HEK293 (cell line): ENCODE measurements at regions not wholly inside any gene's neighbourhood (a gene's known extent, or its start where the extent isn't known, plus 50 kb on each side); places are given as distances from the start of the nearest gene placed in this dataset.

Experiments
- BCL11A ChIP-seq: fragments of 450-650 bp; formaldehyde crosslinking; IDR thresholded peaks from 2 replicates; pipeline ENCODE4 v1.5.1; 2016; ENCODE audit warnings: low read depth, missing biosample characterization, missing genetic modification characterization
- FEZF1 ChIP-seq: fragments of 450-650 bp; formaldehyde crosslinking; IDR thresholded peaks from 2 replicates; pipeline ENCODE4 v1.5.1; 2016; ENCODE audit warnings: missing biosample characterization, missing genetic modification characterization
- GLIS2 ChIP-seq: fragments of 450-650 bp; formaldehyde crosslinking; IDR thresholded peaks from 2 replicates; pipeline ENCODE4 v1.5.1; 2016; ENCODE audit warnings: missing biosample characterization, missing genetic modification characterization
- HOXD13 ChIP-seq: sonication (generic); formaldehyde crosslinking; IDR thresholded peaks from 2 replicates; pipeline ENCODE4 v1.8.0; 2022; ENCODE audit warnings: missing genetic modification reagents, borderline replicate concordance
- KLF17 ChIP-seq: fragments of 450-650 bp; formaldehyde crosslinking; IDR thresholded peaks from 2 replicates; pipeline ENCODE4 v1.5.1; 2016; ENCODE audit warnings: missing biosample characterization, missing genetic modification characterization
- KLF8 ChIP-seq: fragments of 450-650 bp; formaldehyde crosslinking; IDR thresholded peaks from 2 replicates; pipeline ENCODE4 v1.5.1; 2016; ENCODE audit warnings: missing biosample characterization, missing genetic modification characterization
- PRDM6 ChIP-seq: fragments of 450-650 bp; formaldehyde crosslinking; IDR thresholded peaks from 2 replicates; pipeline ENCODE4 v1.5.1; 2017; ENCODE audit warnings: missing biosample characterization, missing genetic modification characterization
- RBAK ChIP-seq: fragments of 450-650 bp; formaldehyde crosslinking; IDR thresholded peaks from 2 replicates; pipeline ENCODE4 v1.5.1; 2016; ENCODE audit warnings: missing biosample characterization, missing genetic modification characterization
- SALL2 ChIP-seq: fragments of 450-650 bp; formaldehyde crosslinking; IDR thresholded peaks from 2 replicates; pipeline ENCODE4 v1.5.0; 2017; ENCODE audit warnings: missing biosample characterization, mild to moderate bottlenecking, missing genetic modification characterization, borderline replicate concordance
- ZBTB17 ChIP-seq: fragments of 450-650 bp; formaldehyde crosslinking; IDR thresholded peaks from 2 replicates; pipeline ENCODE4 v1.5.1; 2016; ENCODE audit warnings: missing biosample characterization, missing genetic modification characterization
- ZFP3 ChIP-seq: fragments of 450-650 bp; formaldehyde crosslinking; IDR thresholded peaks from 2 replicates; pipeline ENCODE4 v1.5.1; 2016; ENCODE audit warnings: low read depth, missing biosample characterization, missing genetic modification characterization
- ZNF112 ChIP-seq: fragments of 450-650 bp; formaldehyde crosslinking; IDR thresholded peaks from 2 replicates; pipeline ENCODE4 v1.5.0; 2017; ENCODE audit warnings: missing biosample characterization, missing genetic modification characterization
- ZNF138 ChIP-seq: fragments of 450-650 bp; formaldehyde crosslinking; IDR thresholded peaks from 2 replicates; pipeline ENCODE4 v1.5.1; 2016; ENCODE audit warnings: missing biosample characterization, missing genetic modification characterization, borderline replicate concordance
- ZNF146 ChIP-seq: fragments of 450-650 bp; formaldehyde crosslinking; IDR thresholded peaks from 2 replicates; pipeline ENCODE4 v1.5.1; 2016; ENCODE audit warnings: missing biosample characterization, missing genetic modification characterization
- ZNF148 ChIP-seq: fragments of 450-650 bp; formaldehyde crosslinking; IDR thresholded peaks from 2 replicates; pipeline ENCODE4 v1.5.0; 2017; ENCODE audit warnings: missing biosample characterization, missing genetic modification characterization, borderline replicate concordance
- ZNF157 ChIP-seq: fragments of 450-650 bp; formaldehyde crosslinking; IDR thresholded peaks from 2 replicates; pipeline ENCODE4 v1.5.1; 2016; ENCODE audit warnings: missing biosample characterization, missing genetic modification characterization
- ZNF24 ChIP-seq: fragments of 450-650 bp; formaldehyde crosslinking; IDR thresholded peaks from 2 replicates; pipeline ENCODE4 v1.5.1; 2016; ENCODE audit warnings: missing biosample characterization, missing genetic modification characterization
- ZNF26 ChIP-seq: fragments of 450-650 bp; formaldehyde crosslinking; IDR thresholded peaks from 2 replicates; pipeline ENCODE4 v1.5.1; 2016; ENCODE audit warnings: missing biosample characterization, missing genetic modification characterization
- ZNF324 ChIP-seq: fragments of 450-650 bp; formaldehyde crosslinking; IDR thresholded peaks from 2 replicates; pipeline ENCODE4 v1.5.1; 2016; ENCODE audit warnings: missing biosample characterization, missing genetic modification characterization
- ZNF398 ChIP-seq: fragments of 450-650 bp; formaldehyde crosslinking; IDR thresholded peaks from 2 replicates; pipeline ENCODE4 v1.5.1; 2017; ENCODE audit warnings: missing biosample characterization, missing genetic modification characterization
- ZNF433 ChIP-seq: fragments of 450-650 bp; formaldehyde crosslinking; IDR thresholded peaks from 2 replicates; pipeline ENCODE4 v1.5.1; 2016; ENCODE audit warnings: missing biosample characterization, missing genetic modification characterization, low read depth
- ZNF548 ChIP-seq: fragments of 450-650 bp; formaldehyde crosslinking; IDR thresholded peaks from 2 replicates; pipeline ENCODE4 v1.5.1; 2016; ENCODE audit warnings: missing biosample characterization, missing genetic modification characterization
- ZNF549 ChIP-seq: fragments of 450-650 bp; IDR thresholded peaks from 2 replicates; pipeline ENCODE4 v1.5.1; 2018; ENCODE audit warnings: missing biosample characterization, missing genetic modification characterization, mild to moderate bottlenecking, inconsistent platforms, moderate library complexity
- ZNF560 ChIP-seq: fragments of 450-650 bp; formaldehyde crosslinking; IDR thresholded peaks from 2 replicates; pipeline ENCODE4 v1.5.1; 2017; ENCODE audit warnings: missing biosample characterization, missing genetic modification characterization, borderline replicate concordance
- ZNF561 ChIP-seq: fragments of 450-650 bp; IDR thresholded peaks from 2 replicates; pipeline ENCODE4 v1.5.1; 2018; ENCODE audit warnings: missing biosample characterization, missing genetic modification characterization, borderline replicate concordance
- ZNF585B ChIP-seq: fragments of 450-650 bp; formaldehyde crosslinking; IDR thresholded peaks from 2 replicates; pipeline ENCODE4 v1.5.1; 2016; ENCODE audit warnings: missing biosample characterization, missing genetic modification characterization
- ZNF624 ChIP-seq: fragments of 450-650 bp; formaldehyde crosslinking; IDR thresholded peaks from 2 replicates; pipeline ENCODE4 v1.5.1; 2017; ENCODE audit warnings: missing biosample characterization, missing genetic modification characterization
- ZNF76 ChIP-seq: fragments of 450-650 bp; formaldehyde crosslinking; IDR thresholded peaks from 2 replicates; pipeline ENCODE4; 2016; ENCODE audit warnings: low read depth, missing biosample characterization, missing genetic modification characterization, borderline replicate concordance
- ZNF768 ChIP-seq: fragments of 450-650 bp; formaldehyde crosslinking; IDR thresholded peaks from 2 replicates; pipeline ENCODE4 v1.5.1; 2018; ENCODE audit warnings: missing biosample characterization, mild to moderate bottlenecking, missing genetic modification characterization
- ZNF843 ChIP-seq: fragments of 450-650 bp; formaldehyde crosslinking; IDR thresholded peaks from 2 replicates; pipeline ENCODE4 v1.5.1; 2016; ENCODE audit warnings: missing biosample characterization, missing genetic modification characterization

GRCh38 chr4:144357975-144358374 is 217.5 kb upstream of the GYPA start (continued):
- TF ChIP-seq ZNF398 (tag by site-specific recombination), result no peak
- no peak for TF ChIP-seq ZNF585B
- TF ChIP-seq FEZF1 (tag by site-specific recombination), result peak; percentile 66; the same call in 1 of the 2 replicates
- TF ChIP-seq ZNF433 (tag by site-specific recombination), result no peak
- TF ChIP-seq HOXD13 (CRISPR knock-in tag), result no peak
- no peak for TF ChIP-seq ZFP3 (tag by site-specific recombination)
- no peak for TF ChIP-seq ZNF112 (tag by site-specific recombination)
- peak; percentile 57 for TF ChIP-seq PRDM6 (tag by site-specific recombination)
- TF ChIP-seq KLF8 (tag by site-specific recombination), result 0 out of 2 replicates have a peak, but pooled peaks have one; percentile 36
- no peak for TF ChIP-seq ZNF560
- TF ChIP-seq ZNF138 (tag by site-specific recombination), result no peak
- TF ChIP-seq ZBTB17 (tag by site-specific recombination), result peak; percentile 54
- no peak for TF ChIP-seq ZNF26
- 0 out of 2 replicates have a peak, but pooled peaks have one; percentile 25 for TF ChIP-seq BCL11A (tag by site-specific recombination)
- TF ChIP-seq ZNF146, result no peak
- TF ChIP-seq ZNF76 (tag by site-specific recombination), result no peak
- TF ChIP-seq RBAK (tag by site-specific recombination), result no peak
- TF ChIP-seq ZNF624 (tag by site-specific recombination), result no peak
- peak; percentile 78 for TF ChIP-seq ZNF843
- no peak for TF ChIP-seq GLIS2 (tag by site-specific recombination)
- no peak for TF ChIP-seq ZNF324 (tag by site-specific recombination)
- TF ChIP-seq ZNF561, result no peak
- TF ChIP-seq ZNF768 (tag by site-specific recombination), result no peak
- TF ChIP-seq ZNF548, result no peak
- no peak for TF ChIP-seq SALL2 (tag by site-specific recombination)
- TF ChIP-seq ZNF24 (tag by site-specific recombination), result no peak
- TF ChIP-seq ZNF549 (tag by site-specific recombination), result no peak
- TF ChIP-seq KLF17 (tag by site-specific recombination), result no peak
- TF ChIP-seq ZNF148 (tag by site-specific recombination), result no peak
- TF ChIP-seq ZNF157, result no peak
